H1 (cell line): ENCODE measurements at regions not wholly inside any gene's neighbourhood (a gene's known extent, or its start where the extent isn't known, plus 50 kb on each side); places are given as distances from the start of the nearest gene placed in this dataset.

ENCODE experiments used
- CTCF ChIA-PET: fragments of 300-600 bp; sonication (Branson Sonifier 250); formaldehyde crosslinking; loops from one replicate; lab custom pipeline; 2021; ENCODE audit not compliant: partially characterized antibody; lab: Charles Lee
- POLR2A ChIA-PET: fragments of 300-600 bp; sonication (Branson Sonifier 250); formaldehyde crosslinking; loops from one replicate; lab custom pipeline; 2021; ENCODE audit warnings: inconsistent platforms; ENCODE audit not compliant: partially characterized antibody; lab: Charles Lee
- DNase-seq, 2 experiments: peaks; one replicate each; pipeline versions ENCODE4 v3.0.0 to v3.0.0-alpha.2; 2010 to 2022; ENCODE audit warnings: low spot score in 2 of 2, low read depth in 1 of 2, mixed read lengths in 1 of 2
- FAIRE-seq: peaks from 2 replicates; lab custom pipeline; 2011; peaks lifted over from hg19 to GRCh38; lab: Jason Lieb, UNC
- H2AFZ ChIP-seq: 2 replicates; pipeline ENCODE4 v1.8.1; 2012; ENCODE audit warnings: low read length, inconsistent platforms
- H2AK5ac ChIP-seq: 2 replicates; pipeline ENCODE4 v1.6.1; 2013; ENCODE audit warnings: low read depth, low read length
- H2BK120ac ChIP-seq: replicated peaks from 2 replicates; pipeline ENCODE3; 2013; ENCODE audit warnings: low read depth, low read length, inconsistent platforms
- H2BK12ac ChIP-seq: 2 replicates; pipeline ENCODE4 v1.6.1; 2013; ENCODE audit warnings: low read depth, low read length
- H2BK15ac ChIP-seq: 2 replicates; pipeline ENCODE4 v1.6.1; 2013; ENCODE audit warnings: low read length
- H2BK20ac ChIP-seq: 2 replicates; pipeline ENCODE4 v1.6.1; 2013; ENCODE audit warnings: low read length
- H2BK5ac ChIP-seq: 2 replicates; pipeline ENCODE4 v1.6.1; 2013; ENCODE audit warnings: low read depth, low read length
- H3K14ac ChIP-seq: 2 replicates; pipeline ENCODE4 v1.6.1; 2013; ENCODE audit warnings: inconsistent platforms; ENCODE audit not compliant: insufficient read length
- H3K18ac ChIP-seq: 2 replicates; pipeline ENCODE4 v1.6.1; 2013; ENCODE audit warnings: low read length; ENCODE audit errors: extremely low read depth
- H3K23ac ChIP-seq: 2 replicates; pipeline ENCODE4 v1.6.1; 2013; ENCODE audit warnings: inconsistent platforms; ENCODE audit not compliant: insufficient read length
- H3K23me2 ChIP-seq: 2 replicates; pipeline ENCODE4 v1.6.1; 2013; ENCODE audit warnings: low read depth, low read length
- H3K27ac ChIP-seq: 2 replicates; pipeline ENCODE4 v1.6.1; 2011; ENCODE audit warnings: low read depth, low read length, inconsistent platforms
- H3K27me3 ChIP-seq, 4 experiments: replicated peaks in 1 of 4; 1 replicate in 1 of 4; 2 replicates in 3 of 4; pipeline versions ENCODE4 v1.6.1 to v1.8.1; 2011 to 2013; ENCODE audit warnings: low read length in 3 of 4, mild to moderate bottlenecking in 3 of 4, inconsistent platforms in 2 of 4, mixed read lengths in 2 of 4, moderate library complexity in 1 of 4; ENCODE audit not compliant: control insufficient read depth in 3 of 4, insufficient read depth in 3 of 4; ENCODE audit errors: extremely low read depth in 1 of 4
- H3K36me3 ChIP-seq, 4 experiments: 2 replicates each; pipeline versions ENCODE4 v1.6.1 to v1.8.1; 2011 to 2013; ENCODE audit warnings: mild to moderate bottlenecking in 4 of 4, low read length in 3 of 4, moderate library complexity in 2 of 4, control low read depth in 1 of 4, inconsistent platforms in 1 of 4; ENCODE audit not compliant: insufficient read depth in 4 of 4, control insufficient read depth in 2 of 4
- H3K4ac ChIP-seq: replicated peaks from 2 replicates; pipeline ENCODE3; 2013; ENCODE audit warnings: low read length, low read depth, mixed read lengths, inconsistent platforms; ENCODE audit not compliant: insufficient read length
- H3K4me1 ChIP-seq, 4 experiments: replicated peaks in 1 of 4; 1 replicate in 1 of 4; 2 replicates in 3 of 4; pipeline versions ENCODE4 v1.6.1 to v1.8.1; 2011 to 2013; ENCODE audit warnings: low read length in 3 of 4, inconsistent platforms in 2 of 4, mixed read lengths in 1 of 4; ENCODE audit not compliant: insufficient read depth in 4 of 4, control insufficient read depth in 3 of 4
- H3K4me2 ChIP-seq, 2 experiments: 2 replicates each; pipeline versions ENCODE4 v1.6.1 to v1.8.1; 2011 to 2013; ENCODE audit warnings: low read depth in 2 of 2, low read length in 2 of 2, control low read depth in 1 of 2, inconsistent platforms in 1 of 2, mild to moderate bottlenecking in 1 of 2; ENCODE audit not compliant: insufficient read depth in 1 of 2
- H3K4me3 ChIP-seq, 4 experiments: fragments of 200-600, 300-600 bp in 1 of 4; sonication (generic), shearing (Covaris generic), sonication (Bioruptor Twin) in 1 of 4; 2 replicates each; pipeline versions ENCODE4 v1.5.1 to v1.8.1; 2011 to 2016; ENCODE audit warnings: low read length in 4 of 4, low read depth in 3 of 4, control low read depth in 2 of 4, inconsistent platforms in 2 of 4, mild to moderate bottlenecking in 2 of 4, mixed read lengths in 1 of 4, moderate library complexity in 1 of 4; ENCODE audit not compliant: insufficient read depth in 2 of 4; ENCODE audit errors: extremely low read depth in 1 of 4
- H3K56ac ChIP-seq: replicated peaks from 2 replicates; pipeline ENCODE3; 2013; ENCODE audit warnings: low read depth, mild to moderate bottlenecking, mixed read lengths, low read length, inconsistent platforms; ENCODE audit not compliant: insufficient read length
- H3K79me1 ChIP-seq: 2 replicates; pipeline ENCODE4 v1.6.1; 2013; ENCODE audit warnings: low read depth, low read length, control low read depth
- H3K79me2 ChIP-seq, 2 experiments: 2 replicates each; pipeline versions ENCODE4 v1.6.1 to v1.8.1; 2012 to 2013; ENCODE audit warnings: low read length in 2 of 2, mild to moderate bottlenecking in 2 of 2, inconsistent platforms in 1 of 2; ENCODE audit not compliant: insufficient read depth in 2 of 2, control insufficient read depth in 1 of 2
- H3K9ac ChIP-seq, 4 experiments: replicated peaks in 1 of 4; 1 replicate in 1 of 4; 2 replicates in 3 of 4; pipeline versions ENCODE4 v1.6.1 to v1.8.1; 2011 to 2013; ENCODE audit warnings: low read depth in 3 of 4, low read length in 3 of 4, control low read depth in 2 of 4, mild to moderate bottlenecking in 2 of 4, moderate library complexity in 2 of 4, inconsistent platforms in 1 of 4; ENCODE audit errors: extremely low read depth in 1 of 4
- H3K9me3 ChIP-seq, 2 experiments: 2 replicates each; pipeline versions ENCODE4 v1.6.1 to v1.8.1; 2012 to 2013; ENCODE audit warnings: mild to moderate bottlenecking in 2 of 2, moderate library complexity in 2 of 2, control low read depth in 1 of 2, inconsistent platforms in 1 of 2, low read depth in 1 of 2, low read length in 1 of 2, mixed read lengths in 1 of 2; ENCODE audit not compliant: insufficient read depth in 2 of 2
- H4K20me1 ChIP-seq, 2 experiments: replicated peaks in 1 of 2; 2 replicates each; pipeline versions ENCODE3 to v1.8.1; 2011 to 2013; ENCODE audit warnings: inconsistent platforms in 2 of 2, low read length in 2 of 2, mild to moderate bottlenecking in 1 of 2; ENCODE audit not compliant: insufficient read depth in 2 of 2, control insufficient read depth in 1 of 2
- H4K5ac ChIP-seq: 2 replicates; pipeline ENCODE4 v1.6.1; 2013; ENCODE audit warnings: low read length, low read depth, mixed read lengths, inconsistent platforms; ENCODE audit not compliant: insufficient read length
- H4K8ac ChIP-seq: 2 replicates; pipeline ENCODE4 v1.8.0; 2013; ENCODE audit warnings: mild to moderate bottlenecking, moderate library complexity, low read length, inconsistent platforms; ENCODE audit not compliant: insufficient read depth; ENCODE audit errors: extremely low read depth
- H4K91ac ChIP-seq: replicated peaks from 2 replicates; pipeline ENCODE3; 2013; ENCODE audit warnings: low read length, mixed read lengths, inconsistent platforms; ENCODE audit not compliant: insufficient read length
- E2F6 ChIP-seq: IDR thresholded peaks from 2 replicates; pipeline ENCODE4 v1.6.1; 2012; ENCODE audit warnings: inconsistent platforms
- FOSL1 ChIP-seq: IDR thresholded peaks from 2 replicates; pipeline ENCODE4 v1.6.1; 2011; ENCODE audit warnings: mild to moderate bottlenecking, low read depth, low read length, moderate library complexity; ENCODE audit not compliant: insufficient read depth
- GTF2F1 ChIP-seq: IDR thresholded peaks from 2 replicates; pipeline ENCODE4 v1.6.1; 2012; ENCODE audit warnings: low read depth, low read length, improper control_type of control experiment, borderline replicate concordance
- KDM1A ChIP-seq: fragments of 200-600, 300-600 bp; sonication (generic); IDR thresholded peaks from 2 replicates; pipeline ENCODE4 v1.7.1; 2016; ENCODE audit warnings: mild to moderate bottlenecking, low read length, borderline replicate concordance
- SIN3A ChIP-seq, 2 experiments: IDR thresholded peaks in 1 of 2; conservative IDR thresholded peaks in 1 of 2; 2 replicates each; pipeline ENCODE4 v1.6.1; 2011 to 2012; ENCODE audit warnings: low read length in 2 of 2, improper control_type of control experiment in 1 of 2, low read depth in 1 of 2, mild to moderate bottlenecking in 1 of 2
- SP1 ChIP-seq: IDR thresholded peaks from 2 replicates; pipeline ENCODE4 v1.6.1; 2011; ENCODE audit warnings: low read depth, low read length
- SP4 ChIP-seq: IDR thresholded peaks from 2 replicates; pipeline ENCODE4 v1.6.1; 2012; ENCODE audit warnings: low read length, inconsistent platforms
- TAF1 ChIP-seq: IDR thresholded peaks from 2 replicates; pipeline ENCODE4 v1.6.1; 2011; ENCODE audit warnings: mild to moderate bottlenecking, low read depth, low read length
- WGBS, 2 experiments: shearing (Covaris generic) in 1 of 2; methylation state at CpG; one replicate each; pipeline versions ENCODE4 v1.1.6 to v1.1.7; 2013 to 2015; ENCODE audit warnings: low lambda C conversion rate in 2 of 2, mixed read lengths in 2 of 2, inconsistent platforms in 1 of 2, low coverage in 1 of 2, missing lambda C conversion rate in 1 of 2; ENCODE audit not compliant: insufficient replicate concordance in 2 of 2, insufficient coverage in 1 of 2, insufficient read length in 1 of 2; ENCODE audit errors: extremely low coverage in 1 of 2, missing lambda C conversion rate in 1 of 2; 5-methylcytosine and 5-hydroxymethylcytosine counted together

DNA sequence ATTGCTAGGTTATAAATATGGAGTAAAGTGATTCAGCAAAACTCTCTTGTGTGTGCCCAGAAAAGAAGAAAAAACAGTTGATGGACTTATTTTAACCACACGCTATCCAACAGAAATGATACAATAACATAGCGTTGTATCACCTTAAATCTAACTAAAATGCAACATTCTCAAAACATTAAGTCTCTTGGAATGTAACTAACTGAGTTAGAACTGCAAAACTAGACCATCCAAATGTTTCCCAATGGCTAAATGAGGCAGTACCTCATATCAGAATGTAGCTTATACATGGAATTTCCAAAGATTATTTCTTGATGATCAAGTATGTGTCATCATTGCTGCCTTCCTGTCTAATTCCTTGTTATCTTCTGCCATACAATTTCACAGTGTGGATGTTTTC lies 187.9 kb downstream of the CNTN3 start:
- H2BK120ac ChIP-seq = no peak overlapping the region
- no peak overlapping the region for H4K5ac ChIP-seq
- H3K23ac ChIP-seq = no peak overlapping the region
- POLR2A ChIA-PET = no interaction called here
- H3K23me2 ChIP-seq = no peaks in the 10 kb centered on the region
- no peak overlapping the region for H3K4me3 ChIP-seq
- no peak overlapping the region for H2BK20ac ChIP-seq
- no peaks in the 10 kb centered on the region for H4K20me1 ChIP-seq
- no peak for DNase-seq
- WGBS, 2 experiments = 90% methylated on average over 2 of the region's 2 CpGs; no CpG with 5 or more reads in 1 of the 2 experiments
- no peak overlapping the region for H4K8ac ChIP-seq
- CTCF ChIA-PET = interaction anchor here (0.7 kb wide), 1 partner anchor 87 kb away, joined by 3 read pairs; no protein-coding TSS in a partner anchor
- H2AFZ ChIP-seq = no peak overlapping the region
- no peak overlapping the region for H3K4me2 ChIP-seq
- FAIRE-seq = no peak
- no peaks in the 10 kb centered on the region for H3K79me2 ChIP-seq
- no peak overlapping the region for H3K9ac ChIP-seq
- H2AK5ac ChIP-seq = no peak overlapping the region
- H3K14ac ChIP-seq = no peak overlapping the region
- H3K36me3 ChIP-seq = no peaks in the 10 kb centered on the region
- no peak overlapping the region for H4K91ac ChIP-seq
- no peak overlapping the region for H3K18ac ChIP-seq
- TF ChIP-seq FOSL1 (no peak), GTF2F1 (no peak), KDM1A (no peak), E2F6 (no peak), TAF1 (no peak), SIN3A (conservative IDR thresholded peaks at IDR 0.05 in 1 of 2, IDR thresholded peaks at IDR 0.05 in 1 of 2; ENCODE audit: low read depth in 1 of 2, low read length in 2 of 2) (no peak), SP1 (no peak), SP4 (no peak)
- H3K56ac ChIP-seq = no peak overlapping the region
- no peak overlapping the region for H2BK15ac ChIP-seq
- no peaks in the 10 kb centered on the region for H3K79me1 ChIP-seq
- no peaks in the 10 kb centered on the region for H3K9me3 ChIP-seq
- H3K27ac ChIP-seq = no peak overlapping the region
- no peaks in the 10 kb centered on the region for H3K4me1 ChIP-seq
- no peaks in the 10 kb centered on the region for H3K27me3 ChIP-seq
- H2BK5ac ChIP-seq = no peak overlapping the region
- H2BK12ac ChIP-seq = no peak overlapping the region
- no peak overlapping the region for H3K4ac ChIP-seq
